ENCODE measurements at regions not wholly inside any gene's neighbourhood (a gene's known extent, or its start where the extent isn't known, plus 50 kb on each side); places are given as distances from the start of the nearest gene placed in this dataset.

GRCh38 chr6:115319823-115320222, 740.9 kb downstream of the FRK start (continued):
- TF ChIP-seq KAT2A (conservative IDR thresholded peaks at IDR 0.05; ENCODE audit: control insufficient read depth, low read depth, low read length) (no peak), CREB1 (IDR thresholded peaks at IDR 0.05; ENCODE audit: low read depth) (no peak)

GRCh38 chr6:115310156-115310555, 750.5 kb downstream of the FRK start:
- no peaks in the 10 kb centered on the region for H4K20me1 ChIP-seq (ENCODE audit: control insufficient read depth, insufficient read depth)
- BruUV-seq (replicated peaks) = no TSS peak
- no peak overlapping the region for H3K4me2 ChIP-seq (ENCODE audit: control insufficient read depth, insufficient read depth)
- ChIA-PET POLR2A (no interaction called here), RAD21 (ENCODE audit: unreplicated experiment) (no interaction called here), CTCF (interaction anchor here (0.7 kb wide), 1 partner anchor 72 kb away, joined by 3 read pairs; no protein-coding TSS in a partner anchor), SMC1A (ENCODE audit: uncharacterized antibody, unreplicated experiment) (no interaction called here)
- 44% methylated on average over 6 of the region's 6 CpGs for WGBS (ENCODE audit: insufficient coverage, insufficient replicate concordance, low lambda C conversion rate, missing lambda C conversion rate)
- 0 out of 2 replicates have a peak, but pooled peaks have one; percentile 13 for TF ChIP-seq IKZF1 (conservative IDR thresholded peaks at IDR 0.05)
- no peak for TF ChIP-seq RELB (IDR thresholded peaks at IDR 0.05; ENCODE audit: low read depth)
- FAIRE-seq (no peak), ATAC-seq (no peak), DNase-seq (ENCODE audit: low read depth, low spot score) (no peak)
- in situ Hi-C loops (cut with MboI) (no loop called here), intact Hi-C loops (cut with micrococcal nuclease; ENCODE audit: unreplicated experiment) (no loop called here)
- H3K9me3 ChIP-seq (replicated peaks; ENCODE audit: control insufficient read depth, insufficient read depth, low read length) = no peaks in the 10 kb centered on the region
- no peak overlapping the region for H3K27ac ChIP-seq (ENCODE audit: control insufficient read depth, insufficient read depth)
- H2AFZ ChIP-seq (ENCODE audit: control insufficient read depth, low read depth, low read length) = no peak overlapping the region
- no peaks in the 10 kb centered on the region for H3K79me2 ChIP-seq (ENCODE audit: control insufficient read depth, insufficient read depth, low read length)
- no peak overlapping the region for H3K9ac ChIP-seq (ENCODE audit: control insufficient read depth, insufficient read depth, low read length)
- no peaks in the 10 kb centered on the region for H3K36me3 ChIP-seq (ENCODE audit: control insufficient read depth in 2 of 2, insufficient read depth in 2 of 2, low read length in 1 of 2)
- no peaks in the 10 kb centered on the region for H3K4me1 ChIP-seq (ENCODE audit: control insufficient read depth, insufficient read depth, low read length)
- H3K4me3 ChIP-seq = no peak overlapping the region
- H3K27me3 ChIP-seq (replicated peaks in 1 of 2; ENCODE audit: control insufficient read depth in 2 of 2, insufficient read depth in 2 of 2, low read length in 1 of 2) = no peaks in the 10 kb centered on the region

- CTCF ChIA-PET = no interaction called here
- H4K20me1 ChIP-seq (ENCODE audit: control insufficient read depth, insufficient read depth) = no peaks in the 10 kb centered on the region
- DNase-seq (ENCODE audit: low read depth, low spot score) = no peak
- H3K9ac ChIP-seq (ENCODE audit: control insufficient read depth, insufficient read depth, low read length) = no peak overlapping the region
- RAD21 ChIA-PET (ENCODE audit: unreplicated experiment) = no interaction called here
- in situ Hi-C loops (cut with MboI) (no loop called here), intact Hi-C loops (cut with micrococcal nuclease; ENCODE audit: unreplicated experiment) (no loop called here)
- H3K27me3 ChIP-seq (replicated peaks in 1 of 2; ENCODE audit: control insufficient read depth in 2 of 2, insufficient read depth in 2 of 2, low read length in 1 of 2) = no peaks in the 10 kb centered on the region
- 3% methylated on average over 4 of the region's 4 CpGs for WGBS (ENCODE audit: insufficient coverage, insufficient replicate concordance, low lambda C conversion rate, missing lambda C conversion rate)
- ATAC-seq = no peak
- H3K27ac ChIP-seq (ENCODE audit: control insufficient read depth, insufficient read depth) = no peak overlapping the region
- no peak for FAIRE-seq
- H2AFZ ChIP-seq (ENCODE audit: control insufficient read depth, low read depth, low read length) = no peak overlapping the region
- no peaks in the 10 kb centered on the region for H3K9me3 ChIP-seq (replicated peaks; ENCODE audit: control insufficient read depth, insufficient read depth, low read length)
- POLR2A ChIA-PET = no interaction called here
- H3K4me3 ChIP-seq = no peak overlapping the region
- no peaks in the 10 kb centered on the region for H3K36me3 ChIP-seq (ENCODE audit: control insufficient read depth in 2 of 2, insufficient read depth in 2 of 2, low read length in 1 of 2)
- SMC1A ChIA-PET (ENCODE audit: uncharacterized antibody, unreplicated experiment) = no interaction called here
- no peak overlapping the region for H3K4me2 ChIP-seq (ENCODE audit: control insufficient read depth, insufficient read depth)
- TF ChIP-seq DPF2 (IDR thresholded peaks at IDR 0.05) (no peak), YY1 (IDR thresholded peaks at IDR 0.05; ENCODE audit: low read depth, low read length) (no peak), MEF2B (IDR thresholded peaks at IDR 0.05; ENCODE audit: partially characterized antibody, poor library complexity, severe bottlenecking) (no peak), ESRRA (IDR thresholded peaks at IDR 0.05; ENCODE audit: low read length) (no peak), GABPA (IDR thresholded peaks at IDR 0.05; ENCODE audit: low read depth) (no peak)
- no peaks in the 10 kb centered on the region for H3K4me1 ChIP-seq (ENCODE audit: control insufficient read depth, insufficient read depth, low read length)
- no TSS peak for BruUV-seq (replicated peaks)
- H3K79me2 ChIP-seq (ENCODE audit: control insufficient read depth, insufficient read depth, low read length) = no peaks in the 10 kb centered on the region
Measured at GRCh38 chr6:115302731-115303130, 758.0 kb downstream of the FRK start.
